Lower leg skin (tissue), 3 donors: ENCODE measurements at regions not wholly inside any gene's neighbourhood (a gene's known extent, or its start where the extent isn't known, plus 50 kb on each side); places are given as distances from the start of the nearest gene placed in this dataset.

Source experiments
- POLR2A ChIP-seq, 2 donors: fragments of 450-650 bp; IDR thresholded peaks; one replicate each; pipeline ENCODE4 v1.6.1; 2016 to 2017; ENCODE audit warnings: antibody characterized with exemption in 2 of 2, mild to moderate bottlenecking in 1 of 2, moderate library complexity in 1 of 2
- TF ChIP-seq, protein P1 (sequence below), 3 donors: fragments of 450-650 bp; IDR thresholded peaks; one replicate each; pipeline ENCODE4 v1.5.1; 2016; ENCODE audit warnings: antibody characterized with exemption in 3 of 3, mild to moderate bottlenecking in 3 of 3, moderate library complexity in 2 of 3

DNA sequence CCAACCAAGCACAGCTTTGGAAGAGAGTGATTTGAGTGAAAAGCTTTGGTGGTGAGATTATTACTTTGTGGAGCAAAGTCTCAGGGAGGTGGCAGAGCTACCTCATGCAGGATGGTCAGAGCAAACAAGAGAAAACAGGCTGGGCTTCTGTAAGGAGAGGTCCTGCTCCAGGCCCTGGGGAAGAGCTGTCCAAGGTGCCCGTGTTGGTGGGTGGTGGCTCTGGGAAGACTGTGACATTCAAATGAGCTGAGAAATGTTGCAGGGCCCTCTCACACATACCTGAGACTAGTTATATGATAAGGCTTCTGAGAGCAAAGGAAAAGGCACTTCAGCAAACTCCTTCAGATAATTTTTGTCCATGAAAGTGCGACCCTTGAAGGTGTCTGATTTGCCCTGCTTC lies 205.5 kb upstream of the SOX21 start:
- TF ChIP-seq, protein P1, sequence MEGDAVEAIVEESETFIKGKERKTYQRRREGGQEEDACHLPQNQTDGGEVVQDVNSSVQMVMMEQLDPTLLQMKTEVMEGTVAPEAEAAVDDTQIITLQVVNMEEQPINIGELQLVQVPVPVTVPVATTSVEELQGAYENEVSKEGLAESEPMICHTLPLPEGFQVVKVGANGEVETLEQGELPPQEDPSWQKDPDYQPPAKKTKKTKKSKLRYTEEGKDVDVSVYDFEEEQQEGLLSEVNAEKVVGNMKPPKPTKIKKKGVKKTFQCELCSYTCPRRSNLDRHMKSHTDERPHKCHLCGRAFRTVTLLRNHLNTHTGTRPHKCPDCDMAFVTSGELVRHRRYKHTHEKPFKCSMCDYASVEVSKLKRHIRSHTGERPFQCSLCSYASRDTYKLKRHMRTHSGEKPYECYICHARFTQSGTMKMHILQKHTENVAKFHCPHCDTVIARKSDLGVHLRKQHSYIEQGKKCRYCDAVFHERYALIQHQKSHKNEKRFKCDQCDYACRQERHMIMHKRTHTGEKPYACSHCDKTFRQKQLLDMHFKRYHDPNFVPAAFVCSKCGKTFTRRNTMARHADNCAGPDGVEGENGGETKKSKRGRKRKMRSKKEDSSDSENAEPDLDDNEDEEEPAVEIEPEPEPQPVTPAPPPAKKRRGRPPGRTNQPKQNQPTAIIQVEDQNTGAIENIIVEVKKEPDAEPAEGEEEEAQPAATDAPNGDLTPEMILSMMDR (IDR thresholded peaks at IDR 0.05): no peak
- TF ChIP-seq POLR2A (IDR thresholded peaks at IDR 0.05): no peak
